KBM-7 (cell line): ENCODE measurements at regions not wholly inside any gene's neighbourhood (a gene's known extent, or its start where the extent isn't known, plus 50 kb on each side); places are given as distances from the start of the nearest gene placed in this dataset.
"Not testable (repeated sequence)": the region's sequence is repeated elsewhere in the genome, so short reads cannot be mapped to it uniquely, and the experiment has no call there.

Source experiments
- DNase-seq: peaks from one replicate; pipeline ENCODE4 v3.0.0-alpha.2; 2015
- in situ Hi-C: fragments of 300-500 bp; cut with MboI; formaldehyde crosslinking; loops from 2 replicates; pipeline ENCODE4 v1.14.3; 2020; ENCODE audit warnings: low sequenced_read_pairs, low pct_unique_long_range_greater_than_20kb, mixed read lengths

DNA sequence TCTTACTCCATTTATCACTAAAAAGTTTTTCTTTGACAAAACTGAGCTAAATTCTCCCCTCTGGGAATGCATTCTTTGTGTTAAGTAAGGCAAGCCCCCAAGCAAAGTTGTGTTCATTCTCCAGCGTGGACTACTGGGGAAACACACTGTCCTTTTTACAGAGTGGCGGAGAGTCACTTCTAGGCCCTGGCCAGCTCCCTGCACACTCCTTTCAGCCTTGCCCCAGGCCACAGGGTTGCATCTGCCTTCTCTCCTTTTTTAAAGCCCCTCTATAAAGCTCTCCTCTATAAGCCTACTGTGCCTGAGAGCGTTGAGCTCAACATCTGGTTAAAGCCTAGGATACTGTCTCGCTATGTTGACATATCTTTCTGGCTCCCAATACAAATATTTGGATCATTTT, 803.4 kb downstream of the PCDH17 start:
- no peak for DNase-seq
- in situ Hi-C loops = no loop called here

DNA sequence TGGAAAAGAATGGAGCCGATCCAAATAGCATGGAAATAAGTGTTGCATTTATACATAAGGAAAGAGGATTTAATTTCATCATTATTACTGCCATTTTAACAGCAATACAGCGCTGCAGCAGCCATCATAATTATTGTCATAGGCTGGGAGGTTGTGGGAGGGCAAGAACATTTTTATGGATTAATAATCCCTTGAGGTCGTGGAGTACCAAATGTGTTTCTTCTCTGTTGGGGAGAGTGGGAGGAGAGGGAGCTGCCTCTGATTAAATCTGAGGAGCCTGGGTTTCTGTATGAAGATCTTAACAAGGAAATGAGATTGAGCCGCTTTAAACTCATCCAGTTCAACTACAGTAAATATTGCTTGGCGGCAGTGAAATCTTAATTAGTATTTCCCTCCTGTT, 805.9 kb downstream of the PCDH17 start:
- in situ Hi-C loops = no loop called here
- DNase-seq = no peak

DNA sequence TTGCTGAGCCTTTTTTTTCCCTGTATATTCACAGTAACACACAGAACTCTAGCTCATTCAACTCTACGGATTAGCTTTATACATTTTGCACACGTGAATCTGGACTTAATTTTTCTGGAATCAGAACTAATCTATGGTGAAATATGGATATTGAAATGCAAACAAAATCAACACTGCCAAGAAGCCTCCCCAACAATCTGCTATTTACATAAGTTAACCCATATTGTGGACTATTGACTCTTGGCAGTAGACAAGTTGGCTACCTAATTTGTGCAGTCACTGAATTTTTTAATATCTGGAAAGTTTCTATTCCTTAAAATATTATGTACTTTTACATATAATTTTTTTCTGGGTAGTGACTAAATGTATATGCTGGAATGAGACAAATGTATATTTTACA, 815.4 kb downstream of the PCDH17 start:
- in situ Hi-C loops = no loop called here
- DNase-seq = no peak

DNA sequence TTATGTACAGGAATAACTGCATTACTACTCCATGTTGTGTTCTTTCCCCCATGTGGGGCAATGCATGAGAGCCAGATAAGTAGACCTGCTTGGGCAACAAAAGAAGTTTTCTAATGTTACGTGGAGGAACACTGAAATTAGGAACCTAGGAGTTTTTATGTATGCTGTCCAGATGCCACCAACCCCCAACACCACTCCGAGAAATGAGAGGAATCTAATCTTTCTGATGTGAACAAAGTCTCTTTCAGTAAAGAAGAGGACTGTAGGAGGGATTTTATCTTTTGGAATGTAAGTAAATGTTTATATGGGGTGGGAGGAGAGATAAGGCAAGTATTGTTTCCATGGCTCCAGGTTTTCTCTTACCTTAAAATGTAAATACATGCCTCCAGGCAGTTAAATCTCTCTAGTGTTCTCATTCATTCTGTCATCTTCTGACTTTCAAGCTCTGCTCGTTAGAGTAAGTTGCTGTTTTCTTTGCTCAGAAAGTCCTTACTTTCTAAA, 820.6 kb downstream of the PCDH17 start:
- DNase-seq = no peak
- in situ Hi-C loops = no loop called here

DNA sequence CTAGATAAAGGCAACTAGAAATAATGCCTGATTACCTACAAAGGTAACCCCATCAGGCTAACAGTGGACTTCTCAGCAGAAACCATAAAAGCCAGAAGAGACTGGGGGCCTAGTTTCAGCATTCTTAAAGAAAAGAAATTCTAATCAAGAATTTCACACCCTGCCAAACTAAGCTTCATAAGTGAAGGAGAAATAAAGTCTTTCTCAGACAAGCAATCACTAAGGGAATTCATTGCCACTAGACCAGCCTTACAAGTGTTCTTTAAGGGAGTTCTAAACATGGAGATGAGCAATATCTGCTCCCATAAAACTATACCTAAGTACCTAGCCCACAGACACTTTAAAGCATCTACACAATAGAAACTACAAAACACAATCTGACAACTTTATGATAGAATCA, 823.5 kb downstream of the PCDH17 start:
- in situ Hi-C loops = no loop called here
- DNase-seq = no peak

DNA sequence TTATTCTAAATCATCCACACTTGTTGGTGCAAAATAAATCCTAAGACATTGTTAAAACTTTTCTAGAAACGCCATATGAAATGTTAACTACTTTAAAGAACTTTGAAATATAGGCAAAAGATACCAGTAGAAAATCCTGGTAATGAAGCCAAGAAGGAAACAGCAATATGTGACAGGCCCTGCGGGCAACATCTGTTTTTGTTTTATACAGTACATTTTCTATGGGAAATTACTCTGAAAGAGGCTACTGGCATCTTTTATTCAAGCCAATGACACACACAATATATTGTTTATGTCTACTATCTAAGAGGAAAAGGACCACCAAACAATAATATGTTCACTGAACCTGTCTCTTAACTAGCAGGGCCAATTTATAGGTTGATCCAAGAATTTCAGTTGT, 829.7 kb downstream of the PCDH17 start:
- DNase-seq = no peak

DNA sequence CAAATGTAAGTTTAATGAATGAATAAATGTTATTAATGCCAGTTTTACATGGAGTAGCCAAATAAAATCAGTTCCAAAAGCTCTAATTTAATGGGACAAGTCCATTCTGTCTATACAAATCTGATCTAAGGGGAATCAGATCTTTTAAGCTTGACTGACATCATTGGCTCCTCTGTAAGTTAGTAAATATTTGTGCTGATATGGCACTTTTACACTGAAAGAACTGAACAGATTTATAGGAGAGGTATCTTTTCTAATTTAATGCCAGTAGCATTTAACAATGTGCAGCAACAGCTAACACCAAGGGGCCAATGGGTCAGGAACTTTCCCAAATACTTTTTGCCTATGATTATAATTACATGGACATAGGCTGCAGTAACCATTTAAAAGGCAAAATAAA, 832.3 kb downstream of the PCDH17 start:
- in situ Hi-C loops = no loop called here
- DNase-seq = no peak

More for the DNA sequence above, 829.7 kb downstream of the PCDH17 start:
- in situ Hi-C loops = no loop called here

DNA sequence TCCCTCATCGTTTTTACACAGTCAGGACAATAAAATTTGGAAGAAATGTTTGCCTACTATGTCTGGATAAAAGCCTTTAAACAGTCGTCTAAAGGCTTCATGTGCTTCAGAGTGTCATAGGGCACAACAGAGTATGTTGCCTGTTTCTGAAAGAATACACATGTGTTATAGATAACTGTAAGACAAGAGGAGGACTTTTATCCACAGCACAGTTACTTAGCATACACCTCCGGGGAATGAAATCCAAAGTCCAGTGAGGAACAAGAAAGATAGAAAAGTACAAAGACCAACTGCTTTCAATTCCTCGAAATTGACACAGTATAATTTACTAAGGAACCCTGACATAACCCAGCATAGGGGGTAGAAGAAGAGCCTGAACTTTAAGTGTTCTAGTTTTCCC, 835.6 kb downstream of the PCDH17 start:
- no peak for DNase-seq
- in situ Hi-C loops = no loop called here

DNA sequence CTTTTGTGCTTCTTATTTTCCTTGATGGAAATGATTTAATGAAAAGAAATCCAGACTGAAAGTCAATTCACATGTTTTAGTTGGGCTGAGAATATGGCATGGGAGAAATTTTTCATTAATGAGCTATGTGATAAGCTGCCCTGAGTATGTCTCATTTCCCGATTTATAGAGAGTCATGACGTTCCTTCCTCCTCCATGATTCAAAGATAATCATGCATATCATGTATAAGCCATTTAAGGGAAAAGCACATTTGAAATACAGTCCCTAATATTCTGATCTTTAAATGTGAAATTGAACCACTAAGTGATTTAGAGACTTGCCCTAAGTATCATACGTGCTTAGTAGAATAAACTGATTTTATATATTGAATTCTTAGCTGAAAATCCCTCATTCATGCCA, 840.9 kb downstream of the PCDH17 start:
- in situ Hi-C loops = no loop called here
- no peak for DNase-seq

DNA sequence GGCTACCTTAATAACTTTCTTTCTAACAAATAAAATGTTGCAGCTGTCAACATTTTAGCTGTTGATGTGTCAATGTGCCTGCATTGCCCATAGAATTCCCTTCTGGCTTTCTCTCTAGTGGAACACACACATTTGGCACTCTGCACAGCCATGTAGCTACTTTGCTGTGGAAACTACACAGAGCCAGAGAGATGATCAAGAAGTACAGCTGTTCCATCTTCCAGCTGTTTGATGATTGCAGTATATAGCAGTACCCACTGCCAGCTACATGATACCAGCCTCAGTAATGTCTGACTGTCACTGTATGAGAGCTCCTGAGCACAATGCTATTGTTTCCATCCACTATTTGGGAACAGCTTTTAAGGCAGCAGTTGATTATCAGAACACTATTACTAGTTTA, 843.0 kb downstream of the PCDH17 start:
- in situ Hi-C loops = no loop called here
- no peak for DNase-seq

DNA sequence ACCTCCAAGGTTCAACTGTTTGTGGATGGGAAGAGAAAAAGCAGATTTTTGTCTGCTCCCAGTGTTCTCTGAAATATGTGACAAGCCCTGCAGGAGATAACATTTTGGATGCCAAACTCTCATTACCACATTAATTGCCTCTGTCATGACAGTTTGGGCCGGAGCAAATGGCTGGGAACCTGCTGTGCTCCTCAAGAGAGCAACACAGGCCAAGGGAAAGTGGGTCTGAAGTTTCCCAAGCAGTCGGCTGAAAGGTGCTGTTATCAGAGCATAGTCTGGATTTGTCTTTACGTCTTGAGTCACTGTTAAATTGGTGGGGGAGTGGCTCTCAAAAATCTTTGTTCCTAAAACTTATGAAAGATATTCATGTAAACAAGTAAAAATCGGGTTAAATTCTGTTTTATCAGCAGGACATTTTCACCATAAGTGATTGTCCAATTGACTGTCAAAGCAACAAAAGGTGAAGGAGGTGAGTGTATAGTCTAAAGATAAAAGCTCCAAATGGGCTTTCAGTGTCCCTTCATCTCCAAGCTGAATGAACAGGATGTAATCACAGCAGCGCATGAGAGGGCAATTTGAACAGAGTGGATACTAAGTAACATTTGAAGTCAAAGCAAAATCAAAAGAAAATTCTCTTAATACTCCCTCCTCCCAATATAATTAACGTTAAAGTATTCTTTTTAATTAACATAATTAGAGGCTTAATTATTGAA, 844.8 kb downstream of the PCDH17 start:
- no peak for DNase-seq
- in situ Hi-C loops = no loop called here

DNA sequence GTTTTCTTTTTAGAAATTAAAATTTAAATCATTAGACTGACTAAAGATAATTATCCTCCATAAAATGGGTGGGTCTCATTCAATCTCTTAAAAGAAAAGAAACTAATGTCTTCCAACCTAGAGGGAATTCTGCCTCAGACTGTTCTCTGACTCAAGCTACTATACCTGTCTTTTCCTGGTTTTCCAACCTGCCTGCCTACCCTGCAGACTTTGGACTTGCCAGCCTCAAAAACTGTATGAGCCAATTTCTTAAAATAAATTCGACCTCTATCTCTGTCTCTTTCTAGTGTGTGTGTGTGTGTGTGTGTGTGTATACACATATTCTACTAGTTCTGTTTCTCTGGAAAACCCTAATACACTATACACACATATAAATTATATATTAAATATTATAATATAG, 847.3 kb downstream of the PCDH17 start:
- in situ Hi-C loops = no loop called here
- DNase-seq = no peak

DNA sequence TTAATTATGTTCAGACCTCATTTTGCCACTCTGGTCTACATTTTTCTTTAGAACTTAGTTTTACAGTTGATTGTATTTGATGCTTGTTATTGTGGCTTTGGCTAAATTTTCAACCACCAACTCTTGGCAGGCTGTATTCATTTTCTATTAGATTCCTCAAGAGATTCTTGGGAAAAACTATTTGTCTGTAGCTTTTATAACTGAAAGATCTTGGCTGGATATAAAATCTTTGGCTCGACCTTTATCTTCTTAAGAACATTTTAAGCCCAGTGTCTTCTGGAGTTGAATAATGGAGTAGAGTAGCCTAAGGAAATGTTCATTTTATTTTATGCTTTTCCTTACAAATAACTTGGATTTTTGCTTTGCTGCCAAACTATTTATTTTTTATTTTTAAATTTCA, 848.5 kb downstream of the PCDH17 start:
- DNase-seq = no peak
- in situ Hi-C loops = no loop called here

DNA sequence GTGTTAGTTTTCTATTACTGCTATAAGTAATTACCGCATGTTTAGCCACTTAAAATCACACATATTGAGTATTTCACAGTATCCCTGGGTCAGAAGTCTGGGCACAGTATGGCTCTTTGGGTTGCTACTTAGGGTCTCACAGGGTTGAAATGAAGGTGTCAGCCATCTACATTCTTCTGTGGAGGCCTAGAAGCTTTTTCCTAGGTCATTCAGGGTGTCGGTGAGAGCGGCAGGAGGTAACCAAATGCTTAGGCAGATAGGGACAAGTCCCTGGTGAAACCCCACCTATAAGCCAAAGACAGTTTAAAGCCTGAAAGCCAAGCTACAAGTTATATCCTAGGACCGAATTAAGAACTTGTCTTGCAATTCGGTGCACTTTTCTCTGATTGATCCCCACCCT, 856.7 kb downstream of the PCDH17 start:
- in situ Hi-C loops = no loop called here
- no peak for DNase-seq

DNA sequence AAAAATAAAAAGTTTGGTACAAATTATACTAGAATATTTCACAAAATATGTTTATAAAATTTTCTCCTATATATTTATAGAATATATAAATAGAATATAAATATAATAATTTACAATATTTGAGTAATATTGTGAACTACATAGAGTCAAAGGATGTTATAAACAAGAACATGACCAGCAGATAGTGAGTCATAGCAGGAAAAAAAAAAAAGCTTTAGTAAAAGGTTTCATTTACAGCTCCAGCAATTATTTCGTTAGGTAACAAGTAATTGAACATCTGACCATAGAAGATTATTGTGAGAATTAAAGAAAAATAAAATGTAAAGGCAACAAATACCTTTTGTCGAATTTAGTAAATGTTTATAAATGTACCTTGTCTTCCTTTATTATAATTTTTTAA, 864.1 kb downstream of the PCDH17 start:
- no peak for DNase-seq

DNA sequence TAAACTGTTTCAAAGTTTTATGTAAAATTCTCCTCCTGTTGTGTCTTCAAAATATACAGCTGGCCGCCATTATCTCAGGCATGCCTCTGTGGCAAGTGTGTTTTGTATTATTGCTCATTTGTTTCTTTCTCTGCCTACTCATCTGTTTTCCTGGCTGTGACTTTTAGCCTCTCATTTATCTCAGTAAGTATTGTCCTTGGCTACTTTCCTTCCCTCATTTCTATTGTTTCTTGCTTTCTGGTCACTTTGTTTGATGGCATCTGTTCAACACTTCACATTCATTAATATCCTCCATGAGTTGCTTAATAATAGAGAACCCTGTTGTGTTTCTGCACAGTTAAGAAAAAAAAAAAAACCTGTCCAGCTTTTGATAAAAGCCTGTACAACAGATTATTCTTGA, 869.4 kb downstream of the PCDH17 start:
- in situ Hi-C loops = no loop called here

More for the DNA sequence above, 864.1 kb downstream of the PCDH17 start:
- in situ Hi-C loops = no loop called here

DNA sequence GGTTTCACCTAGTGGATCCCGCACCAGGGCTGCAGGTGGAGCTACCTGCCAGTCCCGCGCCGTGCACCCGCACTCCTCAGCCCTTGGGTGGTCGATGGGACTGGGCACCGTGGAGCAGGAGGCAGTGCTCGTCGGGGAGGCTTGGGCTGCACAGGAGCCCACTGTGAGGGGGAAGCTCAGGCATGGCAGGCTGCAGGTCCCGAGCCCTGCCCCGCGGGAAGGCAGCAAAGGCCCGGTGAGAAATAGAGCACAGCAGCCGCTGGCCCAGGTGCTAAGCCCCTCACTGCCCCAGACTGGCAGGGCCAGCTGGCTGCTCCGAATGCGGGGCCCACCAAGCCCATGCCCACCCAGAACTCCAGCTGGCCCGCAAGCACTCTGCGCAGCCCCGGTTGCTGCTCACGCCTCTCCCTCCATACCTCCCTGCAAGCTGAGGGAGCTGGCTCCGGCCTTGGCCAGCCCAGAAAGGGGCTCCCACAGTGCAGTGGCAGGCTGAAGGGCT, 872.7 kb downstream of the PCDH17 start:
- in situ Hi-C loops, DNase-seq: not testable (repeated sequence)

More for the DNA sequence above, 869.4 kb downstream of the PCDH17 start:
- DNase-seq = no peak

DNA sequence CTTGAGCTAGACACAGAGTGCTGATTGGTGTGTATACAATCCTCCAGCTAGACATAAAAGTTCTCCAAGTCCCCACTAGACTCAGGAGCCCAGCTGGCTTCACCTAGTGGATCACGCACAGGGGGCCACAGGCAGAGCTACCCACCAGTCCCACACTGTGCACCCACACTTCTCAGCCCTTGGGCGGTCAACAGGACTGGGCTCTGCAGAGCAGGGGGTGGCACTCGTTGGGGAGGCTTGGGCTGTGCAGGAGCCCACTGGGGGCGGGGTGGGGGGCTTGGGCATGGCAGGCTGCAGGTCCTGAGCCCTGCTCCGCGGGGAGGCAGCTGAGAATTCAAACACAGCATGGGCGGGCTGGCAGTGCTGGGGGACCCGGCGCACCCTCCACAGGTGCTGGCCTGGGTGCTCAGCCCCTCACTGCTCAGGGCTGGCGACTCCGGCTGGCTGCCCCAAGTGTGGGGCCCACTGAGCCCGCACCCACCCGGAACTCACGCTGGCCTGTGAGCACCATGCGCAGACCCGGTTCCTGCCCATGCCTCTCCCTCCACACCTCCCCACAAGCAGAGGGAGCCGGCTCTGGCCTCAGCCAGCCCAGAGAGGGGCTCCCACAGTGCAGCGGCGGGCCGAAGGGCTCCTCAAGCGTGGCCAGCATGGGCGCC, 873.8 kb downstream of the PCDH17 start:
- DNase-seq, in situ Hi-C loops: not testable (repeated sequence)

DNA sequence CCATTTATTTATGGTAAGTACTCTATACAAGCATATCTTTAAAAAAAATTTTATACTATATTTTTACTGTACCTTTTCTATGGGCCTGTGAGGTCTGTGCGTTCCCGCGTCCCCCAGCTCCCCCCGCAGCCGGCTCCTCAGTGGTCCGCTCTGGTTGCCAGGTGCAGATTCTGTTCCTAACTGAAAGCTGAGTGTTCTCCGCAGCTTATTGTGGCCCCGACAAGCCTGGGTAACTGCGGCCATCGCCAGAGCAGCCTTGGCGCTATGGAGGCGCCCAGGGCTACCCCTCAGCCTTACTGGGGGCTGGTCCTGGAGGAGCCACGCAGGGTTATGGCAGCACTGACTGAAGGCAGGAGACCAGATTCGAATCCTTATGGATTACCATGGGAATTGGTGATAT, 896.8 kb downstream of the PCDH17 start:
- no peak for DNase-seq
- in situ Hi-C loops = no loop called here

DNA sequence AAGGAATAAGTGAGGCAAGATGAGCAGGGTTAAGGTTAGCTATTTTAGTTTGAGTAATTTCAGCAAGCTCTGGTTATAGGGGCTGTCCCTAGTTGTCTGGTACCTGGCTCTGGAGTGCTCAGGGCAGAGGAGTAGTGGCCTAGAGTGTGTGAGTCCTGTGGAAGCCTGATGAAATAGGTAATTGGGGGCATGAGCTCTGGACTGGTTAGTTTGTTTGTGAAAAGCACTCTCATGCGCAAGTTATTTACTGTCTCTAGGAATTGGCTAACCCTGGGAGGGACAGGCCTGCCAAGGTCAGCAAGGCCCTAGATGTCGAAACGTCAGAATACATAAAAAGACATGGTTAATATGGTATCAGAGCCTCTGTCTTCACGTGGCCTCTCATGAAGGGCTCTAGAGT, 900.1 kb downstream of the PCDH17 start:
- DNase-seq = no peak
- in situ Hi-C loops = no loop called here

DNA sequence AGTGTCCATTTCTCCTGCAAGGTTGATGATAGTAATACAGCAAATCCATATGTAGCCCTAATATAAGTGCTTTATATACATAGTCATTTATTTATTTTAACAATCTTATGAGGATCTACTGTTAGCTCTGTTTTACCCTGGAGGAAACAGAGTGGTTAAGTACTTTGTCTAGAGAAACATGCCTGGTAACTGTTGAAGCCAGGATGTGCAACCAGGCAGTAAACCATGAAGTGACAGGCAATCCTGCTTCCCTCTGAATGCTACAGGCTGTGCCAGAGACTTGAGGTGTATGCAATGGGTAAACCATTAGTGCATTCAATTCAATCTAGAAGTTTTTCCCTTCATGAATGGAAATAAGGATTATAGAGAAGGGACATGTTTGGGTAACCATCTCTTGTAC, 911.0 kb downstream of the PCDH17 start:
- DNase-seq = no peak
- in situ Hi-C loops = no loop called here
